OCI-LY1 (cell line): ENCODE measurements at regions not wholly inside any gene's neighbourhood (a gene's known extent, or its start where the extent isn't known, plus 50 kb on each side); places are given as distances from the start of the nearest gene placed in this dataset.

Experiments used
- CTCF ChIP-seq: fragments of 200-600 bp; sonication (generic), shearing (Covaris generic); IDR thresholded peaks from 2 replicates; pipeline ENCODE4 v1.5.1; 2017; ENCODE audit warnings: mild to moderate bottlenecking, antibody characterized with exemption, low read length, moderate library complexity, mixed read lengths
- EZH2 ChIP-seq: fragments of 200-600 bp; sonication (generic), shearing (Covaris generic); IDR thresholded peaks from 2 replicates; pipeline ENCODE4 v1.8.0; 2017; ENCODE audit warnings: borderline replicate concordance, mixed run types, mild to moderate bottlenecking, antibody characterized with exemption, low read length, moderate library complexity, mixed read lengths

GRCh38 chr4:187613089-187613839 is 382.3 kb upstream of the ZFP42 start:
- TF ChIP-seq EZH2 (no peak), CTCF (no peak)
